GM12891 (cell line): ENCODE measurements at regions not wholly inside any gene's neighbourhood (a gene's known extent, or its start where the extent isn't known, plus 50 kb on each side); places are given as distances from the start of the nearest gene placed in this dataset.

Source experiments
- PAX5 ChIP-seq: IDR thresholded peaks from 2 replicates; pipeline ENCODE4 v1.6.1; 2011; ENCODE audit warnings: low read length, moderate library complexity, mild to moderate bottlenecking; ENCODE audit not compliant: insufficient read depth, severe bottlenecking
- POLR2A ChIP-seq: IDR thresholded peaks from 2 replicates; pipeline ENCODE4 v1.6.1; 2011; ENCODE audit warnings: low read depth, low read length, control low read depth
- POLR2AphosphoS5 ChIP-seq: IDR thresholded peaks from 2 replicates; pipeline ENCODE4 v1.6.1; 2011; ENCODE audit warnings: low read depth, low read length, control low read depth
- POU2F2 ChIP-seq: IDR thresholded peaks from 2 replicates; pipeline ENCODE4 v1.6.1; 2011; ENCODE audit warnings: low read depth, mild to moderate bottlenecking, control low read depth, low read length, moderate library complexity
- SPI1 ChIP-seq: IDR thresholded peaks from 2 replicates; pipeline ENCODE4 v1.6.1; 2011; ENCODE audit warnings: low read depth, low read length, control low read depth
- TAF1 ChIP-seq: IDR thresholded peaks from 2 replicates; pipeline ENCODE4 v1.6.1; 2011; ENCODE audit warnings: low read depth, low read length, control low read depth

DNA sequence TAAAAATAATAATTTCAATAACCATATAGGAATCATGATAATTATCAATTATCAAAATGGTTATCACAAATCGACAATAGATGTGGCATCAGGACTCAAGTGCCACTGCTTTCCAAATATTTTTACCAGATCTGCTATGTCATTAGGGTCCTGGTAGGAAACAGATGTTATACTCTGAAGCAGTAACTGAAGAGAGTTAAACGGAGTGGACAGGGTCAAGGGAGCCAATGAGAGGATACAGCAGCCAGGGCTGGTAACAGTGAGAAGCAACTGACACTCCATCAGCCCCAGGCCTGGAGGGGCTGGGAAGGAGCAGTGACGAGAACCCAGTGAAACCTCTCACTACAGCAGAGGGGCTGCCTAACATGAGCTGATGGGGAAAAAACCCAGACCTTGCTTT, 322.4 kb downstream of the NPR3 start:
- TF ChIP-seq POLR2AphosphoS5 = no peak
- no peak for TF ChIP-seq POLR2A
- TF ChIP-seq TAF1 = no peak
- no peak for TF ChIP-seq PAX5
- no peak for TF ChIP-seq POU2F2
- no peak for TF ChIP-seq SPI1
